T-helper 9 cell (primary cell): ENCODE measurements at regions not wholly inside any gene's neighbourhood (a gene's known extent, or its start where the extent isn't known, plus 50 kb on each side); places are given as distances from the start of the nearest gene placed in this dataset.

ENCODE experiments used
- DNase-seq: peaks from one replicate; pipeline ENCODE4 v3.0.0-alpha.2; 2020

GRCh38 chr18:78165525-78165924 is 814.1 kb upstream of the SALL3 start:
- no peak for DNase-seq

- no peak for DNase-seq
Observed at GRCh38 chr18:78168526-78168925, 811.1 kb upstream of the SALL3 start.

- DNase-seq = no peak
Observed at GRCh38 chr18:78169174-78169864, 810.3 kb upstream of the SALL3 start.

GRCh38 chr18:78171954-78172353 is 807.7 kb upstream of the SALL3 start:
- DNase-seq = no peak

GRCh38 chr18:78174737-78175136 is 804.9 kb upstream of the SALL3 start:
- DNase-seq = no peak

- no peak for DNase-seq
Observed at GRCh38 chr18:78178812-78179211, 800.8 kb upstream of the SALL3 start.

- no peak for DNase-seq
Observed at GRCh38 chr18:78180741-78181140, 798.9 kb upstream of the SALL3 start.

GRCh38 chr18:78183815-78184214 is 795.8 kb upstream of the SALL3 start:
- no peak for DNase-seq

- no peak for DNase-seq
Observed at GRCh38 chr18:78191276-78191675, 788.3 kb upstream of the SALL3 start.

- no peak for DNase-seq
Observed at GRCh38 chr18:78192054-78192453, 787.6 kb upstream of the SALL3 start.

- no peak for DNase-seq
Observed at GRCh38 chr18:78196280-78196679, 783.3 kb upstream of the SALL3 start.

GRCh38 chr18:78199002-78199401 is 780.6 kb upstream of the SALL3 start:
- DNase-seq = no peak

- no peak for DNase-seq
Observed at GRCh38 chr18:78199611-78200010, 780.0 kb upstream of the SALL3 start.

- DNase-seq = no peak
Observed at GRCh38 chr18:78207942-78208341, 771.7 kb upstream of the SALL3 start.

GRCh38 chr18:78208461-78208860 is 771.2 kb upstream of the SALL3 start:
- DNase-seq = no peak

GRCh38 chr18:78213361-78213994 is 766.1 kb upstream of the SALL3 start:
- DNase-seq = no peak

GRCh38 chr18:78221496-78221895 is 758.1 kb upstream of the SALL3 start:
- DNase-seq = no peak

- no peak for DNase-seq
Observed at GRCh38 chr18:78228974-78229373, 750.6 kb upstream of the SALL3 start.

GRCh38 chr18:78230911-78231310 is 748.7 kb upstream of the SALL3 start:
- no peak for DNase-seq

GRCh38 chr18:78232196-78232595 is 747.4 kb upstream of the SALL3 start:
- DNase-seq = no peak

GRCh38 chr18:78237864-78238263 is 741.8 kb upstream of the SALL3 start:
- DNase-seq = no peak

GRCh38 chr18:78238404-78239089 is 741.1 kb upstream of the SALL3 start:
- DNase-seq = no peak

GRCh38 chr18:78239090-78239457 is 740.5 kb upstream of the SALL3 start:
- DNase-seq = no peak

GRCh38 chr18:78240101-78240500 is 739.5 kb upstream of the SALL3 start:
- no peak for DNase-seq
